ENCODE measurements at regions not wholly inside any gene's neighbourhood (a gene's known extent, or its start where the extent isn't known, plus 50 kb on each side); places are given as distances from the start of the nearest gene placed in this dataset.
A peak's percentile ranks its signal among the peaks of the same experiment; 100 is the strongest.

- peak; percentile 84 for DNase-seq (ENCODE audit: low read depth, low spot score)
Observed at GRCh38 chr2:13006829-13007717, 290.3 kb downstream of the TRIB2 start.

DNA sequence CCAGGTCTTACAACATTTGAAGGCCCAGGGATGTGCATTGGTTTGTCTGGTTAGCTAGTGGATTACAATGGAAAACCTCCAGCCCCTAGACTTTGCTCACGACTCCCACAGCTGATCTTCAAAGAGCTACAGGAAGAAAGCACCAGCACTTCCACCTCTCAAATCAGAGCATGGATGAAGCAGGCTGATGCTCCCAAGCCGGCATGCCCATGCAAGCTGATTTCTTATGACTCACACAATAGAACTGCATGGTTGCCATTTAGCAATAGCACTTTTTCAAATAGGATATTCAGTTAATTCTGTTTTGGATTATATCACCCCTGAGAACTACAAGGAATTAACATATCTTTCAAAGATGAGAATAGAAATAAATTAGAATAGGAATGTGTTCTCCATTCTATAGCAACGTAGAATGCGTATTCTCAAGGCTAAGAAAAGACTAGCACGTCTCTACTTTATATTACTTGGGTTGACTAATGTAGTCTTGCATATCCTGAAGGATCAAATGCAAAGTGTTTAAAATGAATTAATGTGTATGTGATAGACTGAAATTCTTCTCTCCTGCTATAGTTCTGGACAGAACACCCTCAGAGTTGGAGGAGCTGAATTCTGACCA, 292.4 kb downstream of the TRIB2 start:
- DNase-seq (ENCODE audit: low read depth, low spot score), result no peak

GRCh38 chr2:13010283-13010682, 293.5 kb downstream of the TRIB2 start:
- no peak for DNase-seq (ENCODE audit: low read depth, low spot score)

GRCh38 chr2:13014783-13015182, 298.0 kb downstream of the TRIB2 start:
- DNase-seq (ENCODE audit: low read depth, low spot score), result no peak

DNA sequence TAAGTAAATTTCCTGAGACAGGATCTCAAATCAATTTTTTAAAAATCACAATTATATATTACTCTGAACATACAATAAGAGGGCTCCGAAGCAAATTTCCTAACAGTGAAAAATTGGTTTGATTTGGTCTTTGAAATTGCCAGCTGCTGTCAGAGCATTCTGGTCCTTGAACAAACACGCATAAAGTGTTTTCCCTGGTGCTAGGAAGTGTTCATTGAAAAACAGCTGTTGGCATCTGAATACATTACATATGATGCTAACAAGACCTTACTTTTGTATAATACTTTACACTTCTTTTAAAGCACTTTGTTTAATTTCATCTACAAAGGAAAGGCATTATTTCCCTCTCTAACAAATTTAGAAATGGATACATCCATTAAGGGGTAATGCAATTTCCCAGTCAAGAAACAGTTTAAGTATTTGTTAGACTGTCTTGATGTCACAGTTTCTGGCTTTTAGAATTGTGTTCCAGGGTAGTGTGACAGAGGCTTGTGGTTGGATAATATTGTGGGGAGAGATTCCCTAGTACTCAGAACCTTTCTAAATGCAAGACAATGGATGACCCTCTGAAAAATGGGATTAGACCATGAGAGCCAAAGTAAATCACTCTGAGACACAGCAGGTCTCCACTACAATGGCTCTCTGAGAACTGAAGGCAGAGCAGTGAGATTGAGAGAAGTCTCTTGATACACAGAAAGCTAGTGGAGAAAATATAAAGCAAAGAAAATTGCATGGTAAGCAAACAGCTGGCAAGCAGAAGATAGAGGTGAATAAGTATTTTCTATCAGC, 299.0 kb downstream of the TRIB2 start:
- no peak for DNase-seq (ENCODE audit: low read depth, low spot score)

- DNase-seq (ENCODE audit: low read depth, low spot score), result no peak
Observed at GRCh38 chr2:13018490-13018889, 301.8 kb downstream of the TRIB2 start.

GRCh38 chr2:13019781-13020180, 303.0 kb downstream of the TRIB2 start:
- no peak for DNase-seq (ENCODE audit: low read depth, low spot score)

- no peak for DNase-seq (ENCODE audit: low read depth, low spot score)
Observed at GRCh38 chr2:13020469-13020868, 303.7 kb downstream of the TRIB2 start.

DNA sequence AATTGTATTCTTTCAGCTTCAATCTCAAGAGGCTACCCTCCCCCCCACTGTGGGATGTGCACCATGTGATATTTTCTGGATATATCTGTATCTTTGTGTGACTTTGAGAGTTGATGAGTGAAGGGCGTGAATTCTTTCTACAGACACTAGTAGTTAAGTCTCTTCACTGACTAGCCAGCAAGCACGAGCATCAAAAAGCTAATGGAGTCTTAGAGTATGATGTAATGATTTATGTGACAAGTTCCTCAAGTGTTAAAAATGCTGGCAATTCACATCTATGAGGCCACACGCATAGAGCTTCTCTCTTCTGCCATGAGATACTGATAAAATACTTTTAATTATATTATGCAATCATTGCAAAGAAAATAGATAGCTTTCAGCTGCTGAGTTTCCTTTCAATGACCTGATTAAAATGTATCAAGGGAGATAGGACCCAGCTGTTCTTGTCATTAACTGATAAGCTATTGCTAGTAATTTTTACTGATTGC, 304.8 kb downstream of the TRIB2 start:
- no peak for DNase-seq (ENCODE audit: low read depth, low spot score)

DNA sequence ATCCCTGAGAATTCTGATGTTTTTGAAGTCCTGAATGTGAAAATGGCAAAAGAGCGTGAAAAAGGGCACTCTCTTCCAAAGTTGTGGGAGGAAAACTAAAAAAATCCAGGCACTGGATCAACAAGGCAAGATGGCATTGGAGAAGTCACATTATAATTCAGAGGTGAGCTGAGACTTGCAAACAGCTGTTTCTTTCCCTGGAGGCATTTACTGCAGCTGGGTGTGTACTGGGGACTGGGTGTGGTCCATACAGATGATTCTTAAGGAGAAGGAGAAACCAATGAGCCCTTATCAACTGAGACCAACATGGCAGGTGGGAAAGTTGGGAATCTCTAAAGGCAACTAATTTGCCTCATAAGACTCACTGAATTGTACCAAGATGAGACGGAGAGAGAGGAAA, 313.9 kb downstream of the TRIB2 start:
- DNase-seq (ENCODE audit: low read depth, low spot score), result no peak

GRCh38 chr2:13034861-13035260, 318.1 kb downstream of the TRIB2 start:
- DNase-seq (ENCODE audit: low read depth, low spot score), result no peak

DNA sequence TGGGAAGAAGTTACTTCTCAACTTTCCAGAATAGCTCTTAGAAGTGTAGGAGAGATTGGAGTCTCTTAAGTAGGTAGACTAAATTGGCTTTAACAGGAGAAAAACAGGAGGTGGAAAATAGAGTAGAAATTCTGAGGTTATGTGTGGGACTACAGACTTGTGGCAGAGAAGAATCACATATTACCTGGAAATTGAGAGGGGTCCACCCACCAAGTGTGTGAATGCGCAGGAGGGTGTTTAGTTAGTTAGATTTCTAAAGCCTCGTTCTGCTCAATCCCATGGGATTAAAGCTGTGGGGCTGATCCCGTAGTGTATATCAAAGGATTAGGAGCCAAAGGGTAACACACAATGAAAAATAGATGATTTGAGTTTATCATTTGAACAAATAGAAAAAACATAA, 319.1 kb downstream of the TRIB2 start:
- no peak for DNase-seq (ENCODE audit: low read depth, low spot score)

- no peak for DNase-seq (ENCODE audit: low read depth, low spot score)
Observed at GRCh38 chr2:13040043-13040442, 323.3 kb downstream of the TRIB2 start.

GRCh38 chr2:13046557-13047165, 329.9 kb downstream of the TRIB2 start:
- DNase-seq (ENCODE audit: low read depth, low spot score), result no peak

DNA sequence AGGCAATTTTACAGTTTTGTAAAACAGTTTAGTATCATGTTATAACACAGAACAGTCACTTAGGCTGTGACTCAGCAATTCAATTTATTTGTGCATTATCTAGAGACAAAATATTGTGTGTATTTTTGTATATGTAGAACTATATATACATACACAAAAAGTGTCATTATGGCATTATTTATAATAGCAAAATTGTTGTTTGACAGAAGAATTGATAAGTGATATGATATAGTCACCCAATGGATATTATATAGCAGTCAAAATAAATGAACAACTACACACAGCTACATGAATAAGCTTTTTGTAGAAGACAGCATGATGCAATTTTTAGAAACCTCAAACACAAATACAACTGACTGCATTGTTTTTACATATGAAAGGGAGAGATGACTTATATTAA, 334.0 kb downstream of the TRIB2 start:
- DNase-seq (ENCODE audit: low read depth, low spot score), result no peak

- DNase-seq (ENCODE audit: low read depth, low spot score), result peak; percentile 4
Observed at GRCh38 chr2:13052547-13052946, 335.8 kb downstream of the TRIB2 start.

DNA sequence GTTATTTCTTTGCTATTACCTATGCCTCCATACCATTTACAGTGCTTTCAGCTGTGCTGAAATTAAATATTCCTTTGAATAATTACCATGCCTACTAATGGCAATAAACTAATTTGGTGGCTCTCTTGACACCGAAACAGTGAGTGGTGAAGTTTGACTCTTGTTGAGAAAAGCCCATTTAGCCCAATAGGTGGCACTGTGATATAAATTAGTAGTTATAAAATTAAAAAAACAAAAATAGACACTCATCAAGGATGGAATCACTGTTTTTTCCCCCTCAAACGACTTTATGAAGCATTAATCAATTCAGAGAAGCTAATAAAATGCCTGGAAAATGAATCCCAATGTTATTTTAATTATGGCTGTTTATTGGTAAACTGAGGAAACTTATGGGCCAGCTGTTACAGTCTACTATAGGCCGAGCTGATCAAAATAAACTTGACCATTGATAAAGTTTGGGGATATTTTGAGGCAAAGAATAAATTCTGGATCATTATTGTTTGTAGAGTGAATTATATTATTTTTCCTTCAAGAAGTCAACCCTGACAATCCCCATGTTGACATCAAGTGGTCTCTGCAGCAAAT, 339.6 kb downstream of the TRIB2 start:
- DNase-seq (ENCODE audit: low read depth, low spot score), result no peak

DNA sequence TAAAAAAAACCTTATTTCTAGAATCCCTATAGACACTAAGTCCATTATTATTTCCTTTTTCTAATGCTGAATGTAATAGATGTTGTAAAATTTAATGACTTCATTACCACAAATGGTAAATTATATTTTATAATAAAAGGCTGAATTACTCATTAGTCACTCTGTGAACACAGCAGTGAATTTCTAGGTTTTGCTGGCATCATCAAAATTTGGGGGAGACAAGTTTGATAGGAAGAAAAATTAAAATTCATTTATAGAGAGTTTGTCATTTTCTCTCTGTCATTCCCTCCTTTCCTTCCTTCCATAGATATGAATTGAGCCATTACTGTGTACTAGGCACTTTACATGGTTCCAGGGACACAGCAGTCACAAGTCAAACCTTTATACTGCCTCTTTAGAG, 340.9 kb downstream of the TRIB2 start:
- no peak for DNase-seq (ENCODE audit: low read depth, low spot score)

DNA sequence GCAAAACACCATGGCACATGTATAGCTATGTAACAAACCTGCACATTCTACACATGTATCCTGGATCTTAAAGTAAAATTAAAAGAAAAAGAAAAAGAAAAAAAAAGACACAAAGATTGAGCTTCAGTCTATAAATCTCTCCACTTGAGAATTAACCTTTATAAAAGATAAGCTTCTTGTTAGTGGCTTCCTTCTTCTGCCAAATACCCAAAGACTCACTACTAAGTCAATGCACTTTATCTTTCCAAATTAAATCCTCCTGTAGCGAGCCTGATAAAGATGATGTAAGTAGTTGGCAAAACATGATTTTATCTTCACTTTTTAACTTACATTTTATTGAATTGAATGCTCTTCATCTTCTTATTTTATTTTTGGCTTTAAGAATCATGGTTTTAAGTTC, 349.9 kb downstream of the TRIB2 start:
- no peak for DNase-seq (ENCODE audit: low read depth, low spot score)

DNA sequence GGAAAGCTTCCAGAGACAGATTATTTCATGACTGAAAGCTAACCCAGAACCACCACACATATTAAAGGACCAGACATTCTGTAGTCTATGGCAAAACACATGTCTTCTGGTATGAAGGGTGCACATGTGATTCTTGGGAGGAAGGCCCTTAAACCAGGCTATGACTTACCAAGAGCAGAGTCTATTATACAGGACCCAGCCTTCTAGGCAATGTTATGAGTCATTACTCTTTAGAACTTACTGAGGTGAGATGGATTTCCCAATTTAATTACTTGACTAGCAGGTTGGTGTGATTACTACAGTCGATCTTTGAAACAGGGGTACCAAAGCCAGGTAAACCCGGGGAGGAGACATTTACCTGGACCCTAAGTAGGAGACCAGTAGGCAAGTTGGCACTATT, 350.8 kb downstream of the TRIB2 start:
- no peak for DNase-seq (ENCODE audit: low read depth, low spot score)

DNA sequence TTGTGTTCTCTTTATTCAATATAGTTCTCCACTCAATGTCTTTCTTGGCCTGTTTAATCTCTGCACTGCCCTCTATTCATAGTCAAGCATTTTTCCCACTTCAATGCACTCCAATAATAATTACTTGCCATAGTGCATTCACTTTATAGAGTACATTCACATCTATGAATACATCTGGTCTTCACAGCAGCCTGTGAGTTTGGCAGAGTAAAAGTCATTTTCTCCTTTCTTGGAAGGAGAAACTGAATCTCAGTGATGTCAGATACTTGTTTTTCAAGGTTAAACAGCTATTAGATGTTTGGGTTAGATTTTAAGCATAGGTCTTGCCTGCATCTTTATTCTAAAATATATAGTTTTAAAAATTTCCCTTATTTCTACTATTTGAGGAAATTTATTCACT, 373.2 kb downstream of the TRIB2 start:
- no peak for DNase-seq (ENCODE audit: low read depth, low spot score)

DNA sequence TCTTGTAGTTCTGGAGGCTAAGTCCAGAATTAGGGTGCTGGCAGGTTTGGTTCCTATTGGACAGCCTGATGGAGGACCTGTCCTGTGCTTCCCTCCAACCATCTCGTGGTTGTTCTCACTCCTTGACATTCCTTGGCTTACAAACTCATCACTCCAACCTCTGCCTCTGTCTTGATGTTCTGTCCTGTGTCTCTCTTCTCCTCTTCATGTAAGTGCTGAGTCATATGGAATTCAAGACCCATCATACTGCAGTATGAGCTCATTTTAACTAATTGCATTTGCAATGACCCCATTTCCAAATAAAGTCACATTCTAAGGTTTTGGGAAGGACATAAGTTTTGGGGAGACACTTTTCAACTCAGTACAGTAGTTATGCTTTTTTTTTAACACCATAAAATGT, 374.7 kb downstream of the TRIB2 start:
- no peak for DNase-seq (ENCODE audit: low read depth, low spot score)

Data from ELF-1 (cell line).